ENCODE measurements at regions not wholly inside any gene's neighbourhood (a gene's known extent, or its start where the extent isn't known, plus 50 kb on each side); places are given as distances from the start of the nearest gene placed in this dataset.
A peak's percentile ranks its signal among the peaks of the same experiment; 100 is the strongest.
"Not testable (repeated sequence)": the region's sequence is repeated elsewhere in the genome, so short reads cannot be mapped to it uniquely, and the experiment has no call there.

DNA sequence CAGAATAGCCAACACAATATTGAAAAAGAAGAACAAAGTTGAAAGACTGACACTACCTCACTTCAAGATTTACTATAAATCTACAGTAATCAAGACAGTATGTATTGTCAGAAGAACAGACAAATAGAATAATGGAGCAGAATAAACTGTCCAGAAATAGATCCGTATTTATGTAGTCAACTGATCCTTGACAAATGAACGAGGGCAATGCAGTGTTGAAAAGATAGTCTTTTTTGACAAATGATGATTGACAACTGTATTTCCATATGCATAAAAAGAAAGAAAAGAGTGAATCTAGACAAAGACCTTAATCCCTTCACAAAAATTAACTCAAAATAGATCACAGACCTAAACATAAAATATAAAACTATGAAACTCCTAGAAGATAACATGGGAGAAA lies 767.1 kb downstream of the KCNA4 start:
- no peak for DNase-seq (ENCODE audit: low read depth)

GRCh38 chr11:29244355-29244754 lies 772.5 kb downstream of the KCNA4 start:
- no peak for DNase-seq (ENCODE audit: low read depth)

DNA sequence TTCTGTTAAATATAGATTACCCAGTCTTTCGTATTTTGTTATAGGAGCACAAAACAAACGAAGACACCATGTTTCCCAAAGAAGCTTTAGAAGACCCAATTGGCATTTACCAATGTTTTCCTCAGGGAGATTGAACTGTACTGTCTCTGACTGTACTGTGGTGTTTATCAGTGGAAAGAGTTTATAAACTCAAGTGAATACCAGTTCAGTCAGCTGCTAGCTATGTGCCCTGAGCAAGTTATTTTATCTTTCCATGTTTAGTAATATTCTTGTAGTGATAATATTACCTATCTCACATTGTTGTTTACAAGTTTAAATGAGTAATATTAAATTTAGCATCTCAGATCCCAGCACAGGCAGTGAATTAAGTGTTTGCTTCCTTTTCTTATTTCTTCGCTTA lies 773.2 kb downstream of the KCNA4 start:
- peak; percentile 80 for DNase-seq (ENCODE audit: low read depth)

DNA sequence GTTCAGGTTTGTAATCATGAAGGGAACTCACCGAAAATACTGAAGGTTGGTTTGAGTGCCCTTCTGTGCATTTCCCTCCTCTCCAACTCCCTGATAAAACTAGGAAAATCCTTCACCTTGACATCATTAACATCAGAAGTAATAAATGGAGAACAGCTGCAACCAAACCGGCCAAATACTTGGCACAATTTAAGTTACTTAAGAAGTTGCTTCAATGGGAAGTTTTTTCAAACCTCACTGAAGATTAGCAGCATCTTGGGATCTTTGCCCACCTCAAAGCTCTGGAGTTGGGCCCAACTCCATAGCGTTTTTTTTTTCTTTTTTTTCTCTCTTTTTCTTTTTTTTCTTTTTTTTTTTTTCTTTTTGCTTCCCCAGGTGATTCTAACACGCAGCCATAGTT lies 784.8 kb downstream of the KCNA4 start:
- DNase-seq (ENCODE audit: low read depth): no peak

- no peak for DNase-seq (ENCODE audit: low read depth)
These were observed 785.2 kb downstream of the KCNA4 start for GRCh38 chr11:29231586-29231985.

DNA sequence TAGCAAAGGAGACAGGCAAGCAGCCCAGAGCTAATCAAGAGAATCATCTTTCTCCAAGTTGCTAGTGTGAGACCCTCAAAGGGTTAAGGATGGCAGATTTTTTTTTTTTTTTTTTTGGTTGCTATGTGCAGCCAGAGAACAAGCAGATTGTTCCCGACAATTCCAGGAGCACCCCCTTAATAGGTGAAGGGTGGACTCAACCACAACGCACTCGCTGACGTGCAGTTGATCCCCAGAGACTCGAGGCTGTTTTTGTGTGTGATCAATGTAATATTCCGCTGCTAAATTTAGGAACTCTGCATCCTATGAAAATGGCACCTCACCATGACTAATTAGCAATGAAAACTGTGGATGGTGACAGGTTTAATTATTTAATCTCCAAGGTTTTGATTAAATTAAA lies 789.0 kb downstream of the KCNA4 start:
- DNase-seq (ENCODE audit: low read depth): no peak

DNA sequence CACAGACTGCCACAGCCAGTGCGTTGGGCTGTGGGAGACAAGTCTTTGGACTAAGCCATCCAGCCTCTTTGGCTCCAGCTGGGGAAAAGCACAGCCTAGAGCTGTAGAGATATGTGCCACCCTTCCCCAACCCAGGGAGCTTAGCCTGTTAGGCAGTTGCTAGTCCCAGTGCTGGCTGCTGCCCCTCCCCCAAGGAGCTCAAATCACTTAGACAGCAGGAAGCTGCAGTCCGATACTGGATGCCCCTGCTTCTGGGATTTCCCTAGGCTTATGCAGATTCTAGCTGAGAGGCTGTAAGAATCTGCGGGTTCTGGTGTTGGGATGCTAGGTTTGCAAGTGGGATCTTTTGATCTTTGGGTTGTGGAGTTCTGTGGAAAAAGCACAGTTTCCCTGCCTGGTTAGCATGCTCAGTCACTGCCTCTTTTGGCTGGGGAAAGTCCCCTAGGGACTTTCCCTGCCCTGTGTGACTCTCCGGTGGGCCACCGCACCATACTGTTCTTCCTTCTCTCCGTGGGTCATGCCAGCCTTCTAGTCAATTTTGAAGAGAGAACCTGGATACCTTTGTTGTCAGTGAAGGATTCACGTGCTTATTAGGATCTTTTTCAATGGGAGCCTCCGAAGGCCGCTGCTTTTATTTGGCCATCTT lies 792.0 kb downstream of the KCNA4 start:
- DNase-seq (ENCODE audit: low read depth): peak; percentile 17

GRCh38 chr11:29219531-29219930 lies 797.3 kb downstream of the KCNA4 start:
- DNase-seq (ENCODE audit: low read depth): not testable (repeated sequence)

- DNase-seq (ENCODE audit: low read depth): peak; percentile 67
These were observed 798.9 kb downstream of the KCNA4 start for GRCh38 chr11:29217901-29218300.

DNA sequence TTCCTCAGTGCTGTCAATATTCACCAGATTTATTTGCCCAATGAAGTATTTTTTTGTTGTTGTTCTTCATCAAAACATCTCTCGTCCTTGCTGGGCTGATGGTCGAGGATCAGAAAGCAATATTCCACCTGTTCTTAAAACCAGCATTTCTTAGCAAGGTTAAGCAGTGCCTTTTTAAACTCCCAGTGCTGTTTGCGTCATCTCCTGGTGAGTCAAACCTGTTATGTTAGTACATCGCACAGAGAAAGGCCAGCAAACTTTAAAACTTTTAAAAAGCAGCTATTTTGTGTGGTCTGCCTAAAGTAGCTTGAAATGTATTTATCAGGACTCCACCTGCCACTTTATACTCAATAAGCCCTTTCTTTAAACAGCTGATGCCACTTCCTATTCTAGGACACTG lies 802.0 kb downstream of the KCNA4 start:
- peak; percentile 73 for DNase-seq (ENCODE audit: low read depth)

DNA sequence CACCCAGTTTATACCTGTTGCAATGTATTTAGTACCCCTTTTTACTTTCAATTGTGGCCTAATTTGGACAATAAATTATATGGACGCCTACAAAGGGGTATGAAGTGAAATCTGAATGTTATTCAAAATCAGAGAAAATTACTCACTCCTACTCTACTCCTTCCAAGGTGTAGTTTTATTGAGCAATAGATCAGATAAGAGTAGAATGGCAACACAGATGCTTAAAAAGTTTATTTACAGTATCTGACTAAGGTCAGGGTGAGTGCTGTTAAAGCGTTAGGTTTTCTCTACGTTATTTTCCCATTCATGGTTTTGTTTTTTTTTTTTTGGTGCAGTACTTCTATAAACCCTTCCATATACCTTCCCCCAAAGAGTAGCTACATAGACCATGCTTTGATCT lies 805.6 kb downstream of the KCNA4 start:
- no peak for DNase-seq (ENCODE audit: low read depth)

- no peak for DNase-seq (ENCODE audit: low read depth)
These were observed 806.4 kb downstream of the KCNA4 start for GRCh38 chr11:29210426-29210825.

DNA sequence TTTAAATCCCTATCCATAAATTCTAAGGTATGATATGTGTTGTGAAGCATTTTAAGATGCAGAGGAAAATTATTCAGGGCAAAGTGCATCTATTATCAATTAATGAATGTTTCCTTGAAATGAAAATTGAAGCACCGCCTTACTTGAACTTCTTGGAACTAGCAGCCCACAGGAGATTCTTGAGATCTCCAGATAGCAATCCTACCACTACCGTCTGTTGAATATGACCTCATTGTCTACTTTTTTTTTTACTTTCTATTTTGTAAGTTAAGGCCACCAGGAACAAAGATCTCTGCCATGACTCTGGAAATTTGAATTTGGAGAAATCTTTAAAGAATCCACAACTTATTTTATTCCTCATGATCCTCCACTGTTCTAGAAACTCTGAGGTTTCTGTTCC lies 808.7 kb downstream of the KCNA4 start:
- DNase-seq (ENCODE audit: low read depth): peak; percentile 75

- DNase-seq (ENCODE audit: low read depth): no peak
These were observed 815.9 kb downstream of the KCNA4 start for GRCh38 chr11:29200791-29201562.

- peak; percentile 31 for DNase-seq (ENCODE audit: low read depth)
These were observed 826.5 kb downstream of the KCNA4 start for GRCh38 chr11:29190313-29190712.

GRCh38 chr11:29187215-29187614 lies 829.6 kb downstream of the KCNA4 start:
- DNase-seq (ENCODE audit: low read depth): no peak

- DNase-seq (ENCODE audit: low read depth): peak; percentile 99
These were observed 831.6 kb downstream of the KCNA4 start for GRCh38 chr11:29184939-29185890.

DNA sequence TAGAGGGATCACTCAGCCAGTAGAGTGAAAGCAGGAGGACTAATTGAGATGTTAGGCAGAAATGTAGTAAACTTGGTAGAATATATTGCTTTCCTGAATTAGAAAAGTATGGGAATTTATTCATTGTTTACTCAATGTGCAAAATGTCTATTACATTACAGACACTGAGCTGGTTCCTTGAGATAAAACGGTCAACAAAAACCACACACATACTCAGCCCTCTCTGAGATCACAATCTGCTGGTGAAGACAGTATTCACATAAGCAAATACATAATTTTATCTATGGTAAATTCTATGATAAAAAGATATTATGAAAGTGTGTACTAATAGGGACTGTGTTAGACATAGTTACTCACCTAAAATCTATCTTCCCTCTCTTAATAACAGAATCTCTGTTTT lies 833.5 kb downstream of the KCNA4 start:
- DNase-seq (ENCODE audit: low read depth): peak; percentile 65

GRCh38 chr11:29173660-29174062 lies 843.2 kb downstream of the KCNA4 start:
- DNase-seq (ENCODE audit: low read depth): peak; percentile 97

DNA sequence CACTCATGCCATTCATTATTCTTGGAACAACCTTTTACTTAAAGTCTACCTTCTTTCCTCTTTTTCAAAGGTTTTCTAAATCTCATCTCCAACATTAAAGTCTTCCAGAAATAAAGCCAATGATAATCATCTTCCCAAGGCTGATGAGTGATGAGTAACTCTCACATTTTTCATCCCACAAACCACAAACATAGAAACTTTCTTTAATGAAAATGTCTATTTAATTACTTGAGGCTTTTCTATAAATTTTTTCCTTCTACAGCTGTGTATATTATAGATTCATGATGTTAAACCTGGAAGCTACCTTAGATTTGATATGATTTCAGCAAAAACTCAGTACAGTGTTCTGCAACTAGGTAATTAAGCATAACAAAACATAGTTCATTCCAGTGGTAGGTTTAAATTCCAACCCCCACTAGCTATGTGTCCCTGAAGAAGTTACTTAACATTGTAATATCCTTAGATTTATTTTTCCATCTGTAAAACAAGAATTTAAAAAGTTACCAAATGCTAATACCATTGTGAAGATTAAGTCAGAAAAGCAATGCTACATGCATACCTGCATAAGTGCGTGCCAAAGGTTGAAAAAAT lies 845.4 kb downstream of the KCNA4 start:
- peak; percentile 70 for DNase-seq (ENCODE audit: low read depth)

DNA sequence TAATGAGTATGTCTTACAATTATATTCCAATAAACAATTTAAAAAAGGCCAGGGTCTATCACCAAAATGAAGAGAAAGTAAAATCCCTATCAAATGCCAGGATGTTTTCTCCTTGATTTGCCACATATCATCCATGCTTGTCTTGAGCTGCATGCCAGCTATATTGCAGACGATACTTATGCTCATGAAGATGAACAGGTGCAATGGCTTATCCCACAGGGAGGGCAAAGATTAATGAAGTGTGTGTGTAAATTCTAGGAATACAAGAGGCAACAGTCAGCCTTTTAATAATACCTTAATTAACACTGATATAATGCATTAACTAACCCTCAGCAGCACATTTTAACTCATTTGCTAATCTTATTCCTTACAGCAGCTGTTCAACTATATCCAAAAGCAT lies 850.5 kb downstream of the KCNA4 start:
- no peak for DNase-seq (ENCODE audit: low read depth)

DNA sequence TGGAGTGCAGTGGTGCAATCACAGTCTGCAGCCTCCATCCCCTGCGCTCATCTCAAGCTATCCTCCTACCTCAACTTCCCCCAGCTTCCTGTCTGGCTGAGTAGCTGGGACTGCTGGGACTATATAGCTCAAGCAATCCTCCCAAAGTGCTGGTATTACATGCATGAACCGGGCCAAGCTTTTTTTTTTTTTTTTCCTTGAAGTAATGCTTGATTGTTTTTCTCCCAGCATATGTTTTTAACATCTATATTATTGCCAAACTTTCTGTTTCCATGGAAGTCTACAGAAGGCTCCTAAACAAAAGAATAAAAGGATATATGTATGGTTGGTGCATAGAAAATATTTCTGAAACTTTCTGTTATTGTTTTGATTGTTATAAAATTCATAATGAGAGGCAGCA lies 853.6 kb downstream of the KCNA4 start:
- DNase-seq (ENCODE audit: low read depth): no peak
